PFSK-1 (cell line): ENCODE measurements at regions not wholly inside any gene's neighbourhood (a gene's known extent, or its start where the extent isn't known, plus 50 kb on each side); places are given as distances from the start of the nearest gene placed in this dataset.

ENCODE experiments used
- FOXP2 ChIP-seq: optimal IDR thresholded peaks from 2 replicates; pipeline ENCODE3; 2011; ENCODE audit warnings: borderline replicate concordance, control low read depth, inconsistent platforms; ENCODE audit not compliant: insufficient read depth; ENCODE audit errors: extremely low read length, extremely low read depth
- POLR2AphosphoS5 ChIP-seq: IDR thresholded peaks from 2 replicates; pipeline ENCODE4 v1.6.1; 2012; ENCODE audit warnings: low read depth, mild to moderate bottlenecking, control low read depth, low read length, moderate library complexity
- REST ChIP-seq, 2 experiments: IDR thresholded peaks; 2 replicates each; pipeline versions ENCODE4 v1.6.1 to v1.8.0; 2011 to 2012; ENCODE audit warnings: low read depth in 2 of 2, low read length in 2 of 2, control low read depth in 1 of 2, inconsistent platforms in 1 of 2, mild to moderate bottlenecking in 1 of 2, moderate library complexity in 1 of 2; ENCODE audit not compliant: insufficient read depth in 1 of 2
- SIN3A ChIP-seq: IDR thresholded peaks from 2 replicates; pipeline ENCODE4 v1.6.1; 2012; ENCODE audit warnings: mild to moderate bottlenecking, low read length, moderate library complexity, borderline replicate concordance; ENCODE audit not compliant: insufficient read depth
- TAF1 ChIP-seq: IDR thresholded peaks from 2 replicates; pipeline ENCODE4 v1.6.1; 2012; ENCODE audit warnings: low read length, control low read depth, borderline replicate concordance; ENCODE audit not compliant: insufficient read depth

- TF ChIP-seq FOXP2 (no peak), SIN3A (no peak), POLR2AphosphoS5 (no peak), TAF1 (no peak), REST (IDR thresholded peaks at IDR 0.05; ENCODE audit: insufficient read depth in 1 of 2, low read depth in 2 of 2, low read length in 2 of 2) (no peak)
Observed at GRCh38 chr2:173652311-173652710, 297.6 kb downstream of the CDCA7 start.

GRCh38 chr2:173652767-173653431 lies 298.2 kb downstream of the CDCA7 start:
- TF ChIP-seq REST (IDR thresholded peaks at IDR 0.05; ENCODE audit: insufficient read depth in 1 of 2, low read depth in 2 of 2, low read length in 2 of 2) = no peak
- TF ChIP-seq SIN3A = no peak

- TF ChIP-seq REST (IDR thresholded peaks at IDR 0.05; ENCODE audit: insufficient read depth in 1 of 2, low read depth in 2 of 2, low read length in 2 of 2) (no peak), TAF1 (no peak), SIN3A (no peak), POLR2AphosphoS5 (no peak), FOXP2 (no peak)
Observed at GRCh38 chr2:173653432-173653805, 298.7 kb downstream of the CDCA7 start.

GRCh38 chr2:173654161-173654895 lies 299.7 kb downstream of the CDCA7 start:
- no peak for TF ChIP-seq FOXP2
- TF ChIP-seq SIN3A = no peak
- TF ChIP-seq POLR2AphosphoS5 = no peak
- no peak for TF ChIP-seq TAF1

- TF ChIP-seq FOXP2 = no peak
- no peak for TF ChIP-seq TAF1
- TF ChIP-seq POLR2AphosphoS5 = no peak
- no peak for TF ChIP-seq REST (IDR thresholded peaks at IDR 0.05; ENCODE audit: insufficient read depth in 1 of 2, low read depth in 2 of 2, low read length in 2 of 2)
- TF ChIP-seq SIN3A = no peak
Observed at GRCh38 chr2:173654896-173655265, 300.2 kb downstream of the CDCA7 start.
